Liver (tissue), 3 donors: ENCODE measurements at regions not wholly inside any gene's neighbourhood (a gene's known extent, or its start where the extent isn't known, plus 50 kb on each side); places are given as distances from the start of the nearest gene placed in this dataset.

Experiments used
- ATF3 ChIP-seq: IDR thresholded peaks from 2 replicates; pipeline ENCODE4 v1.6.1; 2016; ENCODE audit warnings: antibody characterized with exemption
- CTCF ChIP-seq: fragments of 150-350 bp; IDR thresholded peaks from 2 replicates; pipeline ENCODE4 v1.5.1; 2017; ENCODE audit warnings: improper control_type of control experiment, low read depth, low read length; ENCODE audit not compliant: missing input control
- EGR1 ChIP-seq, 2 donors: IDR thresholded peaks; 2 replicates each; pipeline ENCODE4 v1.6.1; 2016 to 2018; ENCODE audit warnings: antibody characterized with exemption in 2 of 2, low read depth in 2 of 2
- HNF4A ChIP-seq, 2 donors: conservative IDR thresholded peaks; 2 replicates each; pipeline ENCODE4 v1.6.1; 2016; ENCODE audit warnings: antibody characterized with exemption in 2 of 2, mild to moderate bottlenecking in 2 of 2
- JUND ChIP-seq, 2 donors: IDR thresholded peaks; 2 replicates each; pipeline ENCODE4 v1.6.1; 2016; ENCODE audit warnings: antibody characterized with exemption in 2 of 2
- RAD21 ChIP-seq, 2 donors: IDR thresholded peaks; 2 replicates each; pipeline ENCODE4 v1.6.1; 2016; ENCODE audit warnings: antibody characterized with exemption in 2 of 2, mild to moderate bottlenecking in 2 of 2
- SP1 ChIP-seq: IDR thresholded peaks from 2 replicates; pipeline ENCODE4 v1.6.1; 2018; ENCODE audit warnings: antibody characterized with exemption, mild to moderate bottlenecking
- TAF1 ChIP-seq: conservative IDR thresholded peaks from 2 replicates; pipeline ENCODE4 v1.6.1; 2016; ENCODE audit warnings: antibody characterized with exemption, mild to moderate bottlenecking
- YY1 ChIP-seq: IDR thresholded peaks from 2 replicates; pipeline ENCODE4 v1.6.1; 2016; ENCODE audit warnings: antibody characterized with exemption, mild to moderate bottlenecking
- ZBTB33 ChIP-seq: IDR thresholded peaks from 2 replicates; pipeline ENCODE4 v1.6.1; 2016; ENCODE audit warnings: antibody characterized with exemption
- donor health status: healthy.
- donor health status: healthy.

GRCh38 chr22:48761546-48761945 is 1066.1 kb downstream of the BRD1 start:
- no peak for TF ChIP-seq CTCF
- TF ChIP-seq EGR1 (IDR thresholded peaks at IDR 0.05; ENCODE audit: low read depth in 2 of 2), result no peak
- TF ChIP-seq HNF4A (conservative IDR thresholded peaks at IDR 0.05), result no peak
- no peak for TF ChIP-seq TAF1
- no peak for TF ChIP-seq RAD21 (IDR thresholded peaks at IDR 0.05)
- no peak for TF ChIP-seq ZBTB33
- TF ChIP-seq SP1, result no peak
- TF ChIP-seq ATF3, result no peak
- no peak for TF ChIP-seq YY1
- no peak for TF ChIP-seq JUND (IDR thresholded peaks at IDR 0.05)
